PC-3 (cell line): ENCODE measurements at regions not wholly inside any gene's neighbourhood (a gene's known extent, or its start where the extent isn't known, plus 50 kb on each side); places are given as distances from the start of the nearest gene placed in this dataset.
A peak's percentile ranks its signal among the peaks of the same experiment; 100 is the strongest.

Experiments
- ATAC-seq: fragments of 200-7000 bp; cut with Tn5 transposase; 2 replicates; pipeline ENCODE4 v1.9.1; 2020; ENCODE audit warnings: mild to moderate bottlenecking, moderate library complexity
- BruUV-seq: library from RNA; stranded (reverse); fragments of 400-500 nt; replicated peaks from 2 replicates; lab custom pipeline; 2021; lab: Mats Ljungman, UMichigan
- CTCF ChIA-PET: fragments of 300-600 bp; sonication (Branson Sonifier 250); formaldehyde crosslinking; loops from one replicate; lab custom pipeline; 2022; ENCODE audit warnings: antibody characterized with exemption; lab: Charles Lee
- POLR2A ChIA-PET: fragments of 300-600 bp; sonication (Branson Sonifier 250); formaldehyde crosslinking; loops from one replicate; lab custom pipeline; 2022; ENCODE audit warnings: antibody characterized with exemption; ENCODE audit not compliant: unreplicated experiment; lab: Charles Lee
- DNase-seq: peaks from one replicate; pipeline ENCODE4 v3.0.0-alpha.2; 2015
- H2AFZ ChIP-seq: fragments of 300-600 bp; sonication (generic); 2 replicates; pipeline ENCODE4 v1.6.0; 2016; ENCODE audit warnings: antibody characterized with exemption, low read length
- H3F3A ChIP-seq: fragments of 300-600 bp; sonication (generic); one replicate; pipeline ENCODE4 v1.6.0; 2017; ENCODE audit warnings: antibody characterized with exemption, low read length, control low read depth, mild to moderate bottlenecking; ENCODE audit not compliant: unreplicated experiment
- H3K27ac ChIP-seq: fragments of 300-600 bp; sonication (generic); 2 replicates; pipeline ENCODE4 v1.5.1; 2016; ENCODE audit warnings: mild to moderate bottlenecking, low read length
- H3K27me3 ChIP-seq: fragments of 300-600 bp; sonication (generic); 2 replicates; pipeline ENCODE4 v1.6.1; 2016; ENCODE audit warnings: low read length, mixed read lengths
- H3K36me3 ChIP-seq: fragments of 300-600 bp; sonication (generic); 2 replicates; pipeline ENCODE4 v1.6.1; 2016; ENCODE audit warnings: low read depth, mixed run types, low read length, mixed read lengths
- H3K4me1 ChIP-seq: fragments of 300-600 bp; sonication (generic); 2 replicates; pipeline ENCODE4 v1.5.1; 2016; ENCODE audit warnings: low read length; ENCODE audit not compliant: insufficient read depth
- H3K4me2 ChIP-seq: fragments of 300-600 bp; sonication (generic); 2 replicates; pipeline ENCODE4 v1.6.0; 2016; ENCODE audit warnings: low read length
- H3K4me3 ChIP-seq: fragments of 300-600 bp; sonication (generic); 2 replicates; pipeline ENCODE4 v1.5.1; 2016; ENCODE audit warnings: mild to moderate bottlenecking, low read length, mixed read lengths
- H3K79me2 ChIP-seq: fragments of 300-600 bp; sonication (generic); 2 replicates; pipeline ENCODE4 v1.6.1; 2017; ENCODE audit warnings: low read length, mixed read lengths
- H3K9ac ChIP-seq: fragments of 300-600 bp; sonication (generic); 2 replicates; pipeline ENCODE4 v1.6.0; 2016; ENCODE audit warnings: mild to moderate bottlenecking, low read length
- H3K9me2 ChIP-seq: fragments of 300-600 bp; sonication (generic); replicated peaks from 2 replicates; pipeline ENCODE4 v1.6.1; 2016; ENCODE audit warnings: mixed run types, low read length, mixed read lengths
- H3K9me3 ChIP-seq: fragments of 300-600 bp; sonication (generic); 2 replicates; pipeline ENCODE4 v1.6.1; 2016; ENCODE audit warnings: low read length, mixed read lengths
- H4K20me1 ChIP-seq: fragments of 300-600 bp; sonication (generic); 2 replicates; pipeline ENCODE4 v1.6.1; 2016; ENCODE audit warnings: low read length, mixed read lengths
- CTCF ChIP-seq: fragments of 300-600 bp; sonication (generic); conservative IDR thresholded peaks from 2 replicates; pipeline ENCODE4 v1.5.1; 2017; ENCODE audit warnings: antibody characterized with exemption, low read depth, mild to moderate bottlenecking, low read length
- EZH2 ChIP-seq: fragments of 300-600 bp; sonication (generic); IDR thresholded peaks from one replicate; pipeline ENCODE4 v1.6.1; 2017; ENCODE audit warnings: antibody characterized with exemption, mild to moderate bottlenecking, low read length; ENCODE audit not compliant: unreplicated experiment
- EZH2phosphoT487 ChIP-seq: fragments of 300-600 bp; sonication (generic); IDR thresholded peaks from 2 replicates; pipeline ENCODE4 v1.6.1; 2018; ENCODE audit warnings: mild to moderate bottlenecking, antibody characterized with exemption, low read length, borderline replicate concordance
- intact Hi-C: fragments of 100-400 bp; cut with micrococcal nuclease; formaldehyde crosslinking; loops from 2 replicates; pipeline ENCODE4 v1.9.0; 2023

GRCh38 chr15:94086341-94086740 lies 145.0 kb upstream of the MCTP2 start:
- CTCF ChIA-PET: no interaction called here
- BruUV-seq: no TSS peak
- H3K9me3 ChIP-seq: no peaks in the 10 kb centered on the region
- no peaks in the 10 kb centered on the region for H3F3A ChIP-seq
- TF ChIP-seq CTCF: no peak
- no peak for TF ChIP-seq EZH2phosphoT487
- no peak overlapping the region for H3K4me2 ChIP-seq
- no peaks in the 10 kb centered on the region for H3K79me2 ChIP-seq
- H3K9me2 ChIP-seq: no peaks in the 10 kb centered on the region
- no peak for DNase-seq
- intact Hi-C loops: no loop called here
- H3K27me3 ChIP-seq: peaks cover 20% of the 10 kb centered on the region; the same call in 1 of the 2 replicates
- no peaks in the 10 kb centered on the region for H3K36me3 ChIP-seq
- H3K9ac ChIP-seq: no peak overlapping the region
- H3K27ac ChIP-seq: no peak overlapping the region
- no peaks in the 10 kb centered on the region for H4K20me1 ChIP-seq
- H3K4me1 ChIP-seq: peaks cover 8% of the 10 kb centered on the region
- POLR2A ChIA-PET: no interaction called here
- no peak overlapping the region for H3K4me3 ChIP-seq
- no peak for ATAC-seq
- no peak overlapping the region for H2AFZ ChIP-seq

GRCh38 chr15:94083467-94084052 lies 147.8 kb upstream of the MCTP2 start:
- peaks cover 11% of the 10 kb centered on the region; the same call in 1 of the 2 replicates for H3K27me3 ChIP-seq
- H3K9me2 ChIP-seq: no peaks in the 10 kb centered on the region
- no peak overlapping the region for H3K4me2 ChIP-seq
- H3K27ac ChIP-seq: no peak overlapping the region
- no peak for ATAC-seq
- H4K20me1 ChIP-seq: no peaks in the 10 kb centered on the region
- peaks cover 4% of the 10 kb centered on the region for H3F3A ChIP-seq
- intact Hi-C loops: no loop called here
- no peaks in the 10 kb centered on the region for H3K36me3 ChIP-seq
- H3K4me1 ChIP-seq: peaks cover 28% of the 10 kb centered on the region
- no peak overlapping the region for H2AFZ ChIP-seq
- DNase-seq: no peak
- no peak overlapping the region for H3K9ac ChIP-seq
- H3K4me3 ChIP-seq: no peak overlapping the region
- no peaks in the 10 kb centered on the region for H3K9me3 ChIP-seq
- ChIA-PET CTCF (no interaction called here), POLR2A (no interaction called here)
- no TSS peak for BruUV-seq
- no peak for TF ChIP-seq CTCF
- no peak for TF ChIP-seq EZH2phosphoT487
- no peak for TF ChIP-seq EZH2
- no peaks in the 10 kb centered on the region for H3K79me2 ChIP-seq

- DNase-seq (peak; percentile 40), ATAC-seq (no peak)
- Histone ChIP-seq H3K9ac (no peak overlapping the region), H3K27ac (peak overlapping the region; percentile 81; the same call in 1 of the 2 replicates), H3K4me3 (no peak overlapping the region), H3K9me2 (no peaks in the 10 kb centered on the region), H3K9me3 (no peaks in the 10 kb centered on the region), H3K36me3 (no peaks in the 10 kb centered on the region), H3K4me1 (peaks cover 28% of the 10 kb centered on the region), H2AFZ (0 out of 2 replicates have a peak overlapping the region, but pooled peaks have one; percentile 46), H3K79me2 (no peaks in the 10 kb centered on the region), H3K27me3 (no peaks in the 10 kb centered on the region), H3K4me2 (peak overlapping the region; percentile 72; the same call in 1 of the 2 replicates), H3F3A (peaks cover 4% of the 10 kb centered on the region), H4K20me1 (no peaks in the 10 kb centered on the region)
- TF ChIP-seq EZH2phosphoT487 (no peak), CTCF (no peak), EZH2 (no peak)
- intact Hi-C loops: no loop called here
- BruUV-seq: no TSS peak
- CTCF ChIA-PET: no interaction called here
- POLR2A ChIA-PET: no interaction called here
These were observed 149.5 kb upstream of the MCTP2 start for GRCh38 chr15:94081829-94082228.
